Mesenchymal stem cell (in vitro differentiated cells and primary cell): ENCODE measurements at regions not wholly inside any gene's neighbourhood (a gene's known extent, or its start where the extent isn't known, plus 50 kb on each side); places are given as distances from the start of the nearest gene placed in this dataset.

Experiments used
- DNase-seq: peaks from one replicate; pipeline ENCODE4 v3.0.0-alpha.2; 2013
- H2AFZ ChIP-seq: one replicate; pipeline ENCODE4 v1.6.1; 2013; ENCODE audit warnings: low read depth, mild to moderate bottlenecking, control low read depth, inconsistent platforms, low read length, moderate library complexity
- H2AK5ac ChIP-seq: 2 replicates; pipeline ENCODE4 v1.6.1; 2013; ENCODE audit warnings: low read length, moderate library complexity, mild to moderate bottlenecking, inconsistent platforms; ENCODE audit not compliant: severe bottlenecking
- H2BK120ac ChIP-seq: one replicate; pipeline ENCODE4 v1.6.1; 2013; ENCODE audit warnings: low read depth, mild to moderate bottlenecking, inconsistent platforms, low read length, moderate library complexity
- H2BK12ac ChIP-seq, 2 experiments: one replicate each; pipeline ENCODE4 v1.6.1; 2013; ENCODE audit warnings: inconsistent platforms in 2 of 2, low read length in 2 of 2, mild to moderate bottlenecking in 2 of 2, moderate library complexity in 2 of 2, control low read depth in 1 of 2
- H2BK15ac ChIP-seq: one replicate; pipeline ENCODE4 v1.6.1; 2013; ENCODE audit warnings: mild to moderate bottlenecking, low read depth, inconsistent platforms; ENCODE audit not compliant: poor library complexity, severe bottlenecking
- H2BK5ac ChIP-seq: 2 replicates; pipeline ENCODE4 v1.6.1; 2013; ENCODE audit warnings: low read depth, mild to moderate bottlenecking, low read length, control low read depth, inconsistent platforms; ENCODE audit not compliant: poor library complexity, severe bottlenecking
- H3K14ac ChIP-seq, 2 experiments: one replicate each; pipeline ENCODE4 v1.6.1; 2013; ENCODE audit warnings: inconsistent platforms in 2 of 2, low read length in 2 of 2, control low read depth in 1 of 2, mild to moderate bottlenecking in 1 of 2, moderate library complexity in 1 of 2
- H3K18ac ChIP-seq, 2 experiments: one replicate each; pipeline ENCODE4 v1.6.1; 2013; ENCODE audit warnings: inconsistent platforms in 2 of 2, low read length in 2 of 2, control low read depth in 1 of 2, low read depth in 1 of 2, mild to moderate bottlenecking in 1 of 2
- H3K23ac ChIP-seq, 2 experiments: one replicate each; pipeline ENCODE4 v1.6.1; 2013; ENCODE audit warnings: inconsistent platforms in 2 of 2, low read length in 2 of 2, mild to moderate bottlenecking in 2 of 2, moderate library complexity in 2 of 2, control low read depth in 1 of 2
- H3K27ac ChIP-seq: 2 replicates; pipeline ENCODE4 v1.5.1; 2013; ENCODE audit warnings: mild to moderate bottlenecking, moderate library complexity, low read length, control low read depth, inconsistent platforms; ENCODE audit not compliant: poor library complexity, severe bottlenecking
- H3K27me3 ChIP-seq, 2 experiments: 2 replicates each; pipeline versions ENCODE4 v1.6.1 to v1.7.0; 2013; ENCODE audit warnings: low read length in 2 of 2, mild to moderate bottlenecking in 2 of 2, moderate library complexity in 2 of 2, control low read depth in 1 of 2, inconsistent platforms in 1 of 2; ENCODE audit not compliant: control insufficient read depth in 1 of 2, insufficient read depth in 1 of 2
- H3K36me3 ChIP-seq, 2 experiments: 2 replicates each; pipeline versions ENCODE4 v1.6.1 to v1.7.0; 2013; ENCODE audit warnings: low read length in 2 of 2, control low read depth in 1 of 2, inconsistent platforms in 1 of 2, low read depth in 1 of 2, mild to moderate bottlenecking in 1 of 2; ENCODE audit not compliant: insufficient read depth in 2 of 2, control insufficient read depth in 1 of 2
- H3K4ac ChIP-seq, 2 experiments: one replicate each; pipeline ENCODE4 v1.6.1; 2013; ENCODE audit warnings: inconsistent platforms in 2 of 2, low read length in 2 of 2, mild to moderate bottlenecking in 2 of 2, moderate library complexity in 2 of 2, control low read depth in 1 of 2, low read depth in 1 of 2
- H3K4me1 ChIP-seq: 2 replicates; pipeline ENCODE4 v1.6.1; 2013; ENCODE audit warnings: low read depth, low read length, control low read depth; ENCODE audit not compliant: control insufficient read depth, insufficient read depth
- H3K4me2 ChIP-seq: 2 replicates; pipeline ENCODE4 v1.6.1; 2013; ENCODE audit warnings: low read length, mild to moderate bottlenecking, inconsistent platforms; ENCODE audit not compliant: poor library complexity, severe bottlenecking
- H3K4me3 ChIP-seq, 2 experiments: 2 replicates each; pipeline versions ENCODE4 v1.5.1 to v1.7.0; 2013; ENCODE audit warnings: low read length in 2 of 2, mild to moderate bottlenecking in 2 of 2, control low read depth in 1 of 2, low read depth in 1 of 2; ENCODE audit not compliant: insufficient read depth in 1 of 2
- H3K79me1 ChIP-seq: replicated peaks from 2 replicates; pipeline ENCODE4 v1.6.1; 2013; ENCODE audit warnings: mild to moderate bottlenecking, control low read depth, low read length, inconsistent platforms; ENCODE audit not compliant: poor library complexity, severe bottlenecking
- H3K9ac ChIP-seq: 2 replicates; pipeline ENCODE4 v1.7.0; 2013; ENCODE audit warnings: mild to moderate bottlenecking, low read length, moderate library complexity
- H3K9me3 ChIP-seq: 2 replicates; pipeline ENCODE4 v1.7.0; 2013; ENCODE audit warnings: mild to moderate bottlenecking, low read length; ENCODE audit not compliant: control insufficient read depth
- H4K8ac ChIP-seq: one replicate; pipeline ENCODE4 v1.6.1; 2013; ENCODE audit warnings: inconsistent platforms, mild to moderate bottlenecking, low read length, moderate library complexity
- H4K91ac ChIP-seq: one replicate; pipeline ENCODE4 v1.6.1; 2013; ENCODE audit warnings: mild to moderate bottlenecking, low read length, inconsistent platforms
- WGBS: methylation state at CpG from one replicate; pipeline ENCODE4 v1.1.7; 2013; ENCODE audit warnings: mixed read lengths; 5-methylcytosine and 5-hydroxymethylcytosine counted together

- no peaks in the 10 kb centered on the region for H3K4me1 ChIP-seq
- H3K9me3 ChIP-seq = no peaks in the 10 kb centered on the region
- H3K4me3 ChIP-seq = no peak overlapping the region
- DNase-seq = no peak
- no peak overlapping the region for H3K14ac ChIP-seq
- H2BK15ac ChIP-seq = no peak overlapping the region
- no peak overlapping the region for H3K18ac ChIP-seq
- H2BK12ac ChIP-seq = no peak overlapping the region
- no peaks in the 10 kb centered on the region for H3K79me1 ChIP-seq
- H3K27me3 ChIP-seq = peaks cover 0 to 20% of the 10 kb centered on the region in 2 experiments
- H3K27ac ChIP-seq = no peak overlapping the region
- no peak overlapping the region for H4K91ac ChIP-seq
- no peak overlapping the region for H2BK120ac ChIP-seq
- H2AFZ ChIP-seq = no peak overlapping the region
- WGBS = 92% methylated on average over 4 of the region's 4 CpGs
- no peak overlapping the region for H2AK5ac ChIP-seq
- H2BK5ac ChIP-seq = no peak overlapping the region
- no peak overlapping the region for H4K8ac ChIP-seq
- H3K23ac ChIP-seq = no peak overlapping the region
- H3K4me2 ChIP-seq = no peak overlapping the region
- no peaks in the 10 kb centered on the region for H3K36me3 ChIP-seq
- H3K4ac ChIP-seq = no peak overlapping the region
- H3K9ac ChIP-seq = no peak overlapping the region
Observed at GRCh38 chr16:82361885-82362284, 191.9 kb upstream of the MPHOSPH6 start.

GRCh38 chr16:82360024-82360783, 190.2 kb upstream of the MPHOSPH6 start:
- Histone ChIP-seq H3K36me3 (no peaks in the 10 kb centered on the region), H3K23ac (no peak overlapping the region), H4K8ac (no peak overlapping the region), H2BK5ac (no peak overlapping the region), H2BK12ac (no peak overlapping the region), H3K4me1 (no peaks in the 10 kb centered on the region), H3K9ac (no peak overlapping the region), H3K4me3 (no peak overlapping the region), H4K91ac (no peak overlapping the region), H3K27ac (no peak overlapping the region), H3K14ac (no peak overlapping the region), H3K79me1 (no peaks in the 10 kb centered on the region), H3K18ac (no peak overlapping the region), H3K4ac (no peak overlapping the region), H2BK15ac (no peak overlapping the region), H3K9me3 (no peaks in the 10 kb centered on the region), H3K27me3 (peaks cover 0 to 20% of the 10 kb centered on the region in 2 experiments), H2AFZ (no peak overlapping the region), H3K4me2 (no peak overlapping the region), H2AK5ac (no peak overlapping the region), H2BK120ac (no peak overlapping the region)
- WGBS = no CpG with 5 or more reads among the region's 2 CpGs
- no peak for DNase-seq

GRCh38 chr16:82358606-82359221, 188.7 kb upstream of the MPHOSPH6 start:
- H3K79me1 ChIP-seq = no peaks in the 10 kb centered on the region
- H2BK120ac ChIP-seq = no peak overlapping the region
- H3K23ac ChIP-seq = no peak overlapping the region
- H4K91ac ChIP-seq = no peak overlapping the region
- DNase-seq = no peak
- no peak overlapping the region for H2AK5ac ChIP-seq
- no peak overlapping the region for H3K4me3 ChIP-seq
- no peaks in the 10 kb centered on the region for H3K36me3 ChIP-seq
- H3K9me3 ChIP-seq = no peaks in the 10 kb centered on the region
- no peaks in the 10 kb centered on the region for H3K4me1 ChIP-seq
- no peak overlapping the region for H3K14ac ChIP-seq
- H2BK15ac ChIP-seq = no peak overlapping the region
- H3K18ac ChIP-seq = no peak overlapping the region
- 77% methylated on average over 5 of the region's 7 CpGs for WGBS
- no peak overlapping the region for H2AFZ ChIP-seq
- H2BK5ac ChIP-seq = no peak overlapping the region
- H3K27me3 ChIP-seq = peaks cover 0 to 20% of the 10 kb centered on the region in 2 experiments
- no peak overlapping the region for H4K8ac ChIP-seq
- no peak overlapping the region for H3K4me2 ChIP-seq
- H2BK12ac ChIP-seq = no peak overlapping the region
- H3K27ac ChIP-seq = no peak overlapping the region
- H3K9ac ChIP-seq = no peak overlapping the region
- H3K4ac ChIP-seq = no peak overlapping the region

- no peak overlapping the region for H3K23ac ChIP-seq
- no peak overlapping the region for H3K9ac ChIP-seq
- H3K4me2 ChIP-seq = no peak overlapping the region
- peaks cover 0 to 20% of the 10 kb centered on the region in 2 experiments for H3K27me3 ChIP-seq
- H2BK120ac ChIP-seq = no peak overlapping the region
- no peak overlapping the region for H2AK5ac ChIP-seq
- no peak overlapping the region for H3K14ac ChIP-seq
- H3K9me3 ChIP-seq = no peaks in the 10 kb centered on the region
- H3K4ac ChIP-seq = no peak overlapping the region
- H2BK12ac ChIP-seq = no peak overlapping the region
- H3K36me3 ChIP-seq = no peaks in the 10 kb centered on the region
- no peak overlapping the region for H2BK15ac ChIP-seq
- H3K4me3 ChIP-seq = no peak overlapping the region
- no peak overlapping the region for H4K91ac ChIP-seq
- no peaks in the 10 kb centered on the region for H3K4me1 ChIP-seq
- WGBS = 60% methylated on average over 3 of the region's 3 CpGs
- no peak for DNase-seq
- no peak overlapping the region for H4K8ac ChIP-seq
- no peak overlapping the region for H3K27ac ChIP-seq
- no peak overlapping the region for H2BK5ac ChIP-seq
- no peak overlapping the region for H2AFZ ChIP-seq
- H3K18ac ChIP-seq = no peak overlapping the region
- H3K79me1 ChIP-seq = no peaks in the 10 kb centered on the region
Observed at GRCh38 chr16:82358161-82358560, 188.1 kb upstream of the MPHOSPH6 start.
